Peyer's patch (tissue), 4 donors: ENCODE measurements at regions not wholly inside any gene's neighbourhood (a gene's known extent, or its start where the extent isn't known, plus 50 kb on each side); places are given as distances from the start of the nearest gene placed in this dataset.

ENCODE experiments used
- CTCF ChIP-seq, 6 experiments: fragments of 450-650 bp in 4 of 6; fragments of 200-600 bp in 2 of 6; sonication (generic) in 1 of 6; IDR thresholded peaks; one replicate each; pipeline ENCODE4 v1.5.1; 2017 to 2019; ENCODE audit warnings: antibody characterized with exemption in 6 of 6, mild to moderate bottlenecking in 3 of 6, moderate library complexity in 1 of 6
- POLR2A ChIP-seq, 2 donors: fragments of 450-650 bp; IDR thresholded peaks; one replicate each; pipeline ENCODE4 v1.5.1; 2017; ENCODE audit warnings: antibody characterized with exemption in 2 of 2, mild to moderate bottlenecking in 2 of 2, moderate library complexity in 2 of 2

- TF ChIP-seq CTCF (IDR thresholded peaks at IDR 0.05) (no peak), POLR2A (IDR thresholded peaks at IDR 0.05) (no peak)
Observed at GRCh38 chr12:94771741-94772140, 121.4 kb upstream of the TMCC3 start.
